GM23338 (cell line): ENCODE measurements at regions not wholly inside any gene's neighbourhood (a gene's known extent, or its start where the extent isn't known, plus 50 kb on each side); places are given as distances from the start of the nearest gene placed in this dataset.

Source experiments
- ATAC-seq: fragments of 200-7000 bp; cut with Tn5 transposase; 3 replicates; pipeline ENCODE4 v1.9.1; 2020
- DNase-seq: peaks from one replicate; pipeline ENCODE4 v3.0.0-alpha.2; 2015; ENCODE audit warnings: low spot score
- H2AFZ ChIP-seq: fragments of 200-600 bp; sonication (generic); 2 replicates; pipeline ENCODE4 v1.8.0; 2016; ENCODE audit warnings: antibody characterized with exemption, mild to moderate bottlenecking, moderate library complexity
- H3F3A ChIP-seq: fragments of 200-600 bp; sonication (generic); replicated peaks from 2 replicates; pipeline ENCODE4 v1.8.0; 2017; ENCODE audit warnings: antibody characterized with exemption, mixed run types, low read depth
- H3K27ac ChIP-seq: fragments of 200-600 bp; sonication (generic); 2 replicates; pipeline ENCODE4 v1.6.1; 2016; ENCODE audit warnings: low read depth
- H3K27me3 ChIP-seq: fragments of 200-600 bp; sonication (generic); 2 replicates; pipeline ENCODE4 v1.8.0; 2016; ENCODE audit warnings: mild to moderate bottlenecking, mixed run types, moderate library complexity; ENCODE audit not compliant: insufficient read depth
- H3K36me3 ChIP-seq: fragments of 200-600 bp; sonication (generic); 2 replicates; pipeline ENCODE4 v1.8.0; 2016; ENCODE audit warnings: mild to moderate bottlenecking; ENCODE audit not compliant: insufficient read depth
- H3K4me1 ChIP-seq: fragments of 200-600 bp; sonication (generic); 2 replicates; pipeline ENCODE4 v1.8.0; 2016; ENCODE audit warnings: mild to moderate bottlenecking, moderate library complexity; ENCODE audit not compliant: insufficient read depth
- H3K4me2 ChIP-seq: fragments of 200-600 bp; sonication (generic); 2 replicates; pipeline ENCODE4 v1.7.1; 2017; ENCODE audit warnings: mixed run types
- H3K4me3 ChIP-seq: fragments of 200-600 bp; sonication (generic); 2 replicates; pipeline ENCODE4 v1.6.1; 2016; ENCODE audit warnings: mixed run types
- H3K79me2 ChIP-seq: fragments of 200-600 bp; sonication (generic); replicated peaks from 2 replicates; pipeline ENCODE4 v1.8.0; 2017; ENCODE audit warnings: mild to moderate bottlenecking; ENCODE audit not compliant: insufficient read depth
- H3K9me2 ChIP-seq: fragments of 200-600 bp; sonication (generic); 2 replicates; pipeline ENCODE4 v1.8.0; 2017; ENCODE audit not compliant: insufficient read depth
- H4K20me1 ChIP-seq: fragments of 200-600 bp; sonication (generic); replicated peaks from 2 replicates; pipeline ENCODE4 v1.8.0; 2017; ENCODE audit warnings: mild to moderate bottlenecking; ENCODE audit not compliant: insufficient read depth
- H3K27ac Mint-ChIP-seq: 2 replicates; pipeline ENCODE4 v1.8.0; 2020; ENCODE audit warnings: inconsistent platforms, mild to moderate bottlenecking, moderate library complexity, mixed read lengths
- H3K27me3 Mint-ChIP-seq: 3 replicates; pipeline ENCODE4 v1.8.0; 2022; ENCODE audit warnings: low read depth, mild to moderate bottlenecking, moderate library complexity, mixed read lengths, inconsistent platforms; ENCODE audit not compliant: insufficient read depth, poor library complexity
- H3K36me3 Mint-ChIP-seq: 3 replicates; pipeline ENCODE4 v1.8.0; 2021; ENCODE audit warnings: low read depth, mild to moderate bottlenecking, inconsistent platforms, moderate library complexity, mixed read lengths
- H3K4me1 Mint-ChIP-seq: 3 replicates; pipeline ENCODE4 v1.8.0; 2020; ENCODE audit warnings: mild to moderate bottlenecking, inconsistent platforms, mixed read lengths
- H3K4me3 Mint-ChIP-seq: 3 replicates; pipeline ENCODE4 v1.8.0; 2021; ENCODE audit warnings: moderate library complexity, mild to moderate bottlenecking, inconsistent platforms, mixed read lengths
- H3K9me3 Mint-ChIP-seq: 3 replicates; pipeline ENCODE4 v1.8.0; 2020; ENCODE audit warnings: moderate library complexity, mild to moderate bottlenecking, inconsistent platforms, mixed read lengths
- CREB1 ChIP-seq: fragments of 250-450 bp; sonication (Bioruptor Pico); IDR thresholded peaks from 2 replicates; pipeline ENCODE4 v1.5.0; 2020; ENCODE audit warnings: low read depth, mild to moderate bottlenecking, moderate library complexity
- CTCF ChIP-seq, 2 experiments: fragments of 200-600 bp in 1 of 2; sonication (generic) in 1 of 2; conservative IDR thresholded peaks; 2 replicates each; pipeline versions ENCODE4 v1.5.1 to v1.6.1; 2016 to 2017; ENCODE audit warnings: antibody characterized with exemption in 2 of 2, low read depth in 2 of 2, mild to moderate bottlenecking in 2 of 2, moderate library complexity in 1 of 2
- ETS1 ChIP-seq: IDR thresholded peaks from 2 replicates; pipeline ENCODE4 v1.6.1; 2016; ENCODE audit warnings: antibody characterized with exemption
- EZH2 ChIP-seq: fragments of 200-600 bp; sonication (generic); IDR thresholded peaks from one replicate; pipeline ENCODE4 v1.8.0; 2017; ENCODE audit warnings: antibody characterized with exemption, mild to moderate bottlenecking, low read depth; ENCODE audit not compliant: unreplicated experiment
- EZH2phosphoT487 ChIP-seq: fragments of 200-600 bp; sonication (generic); IDR thresholded peaks from one replicate; pipeline ENCODE4 v1.8.1; 2018; ENCODE audit warnings: antibody characterized with exemption; ENCODE audit not compliant: unreplicated experiment
- JUNB ChIP-seq: IDR thresholded peaks from one replicate; pipeline ENCODE4 v1.6.1; 2016; ENCODE audit warnings: antibody characterized with exemption; ENCODE audit not compliant: unreplicated experiment
- NANOG ChIP-seq: IDR thresholded peaks from 2 replicates; pipeline ENCODE4 v1.6.1; 2016; ENCODE audit warnings: antibody characterized with exemption, borderline replicate concordance
- POLR2AphosphoS5 ChIP-seq: IDR thresholded peaks from 2 replicates; pipeline ENCODE4 v1.6.1; 2016; ENCODE audit warnings: antibody characterized with exemption, low read depth
- REST ChIP-seq: IDR thresholded peaks from one replicate; pipeline ENCODE4 v1.6.1; 2018; ENCODE audit warnings: antibody characterized with exemption; ENCODE audit not compliant: unreplicated experiment
- STAT1 ChIP-seq: IDR thresholded peaks from one replicate; pipeline ENCODE4 v1.6.1; 2016; ENCODE audit warnings: antibody characterized with exemption; ENCODE audit not compliant: unreplicated experiment
- ZNF114 ChIP-seq: fragments of 250-450 bp; sonication (Bioruptor Pico); IDR thresholded peaks from 2 replicates; pipeline ENCODE4 v1.5.0; 2020; ENCODE audit warnings: mild to moderate bottlenecking, moderate library complexity
- ZNF331 ChIP-seq: fragments of 250-450 bp; sonication (Bioruptor Pico); IDR thresholded peaks from 2 replicates; pipeline ENCODE4 v1.5.0; 2020; ENCODE audit warnings: low read depth, mild to moderate bottlenecking, moderate library complexity
- ZNF462 ChIP-seq: fragments of 250-450 bp; sonication (Bioruptor Pico); IDR thresholded peaks from 2 replicates; pipeline ENCODE4 v1.5.0; 2020; ENCODE audit warnings: mild to moderate bottlenecking, moderate library complexity

GRCh38 chr21:19935467-19935866 lies 1062.7 kb upstream of the NCAM2 start:
- Mint-ChIP-seq H3K27me3 (peaks cover 1% of the 10 kb centered on the region), H3K36me3 (no peaks in the 10 kb centered on the region), H3K4me3 (no peak overlapping the region), H3K4me1 (no peaks in the 10 kb centered on the region), H3K9me3 (no peaks in the 10 kb centered on the region), H3K27ac (no peak overlapping the region)
- Histone ChIP-seq H3K9me2 (no peaks in the 10 kb centered on the region), H2AFZ (no peak overlapping the region), H3K27me3 (no peaks in the 10 kb centered on the region), H3F3A (no peaks in the 10 kb centered on the region), H3K4me2 (no peak overlapping the region), H4K20me1 (no peaks in the 10 kb centered on the region), H3K4me1 (no peaks in the 10 kb centered on the region), H3K27ac (no peak overlapping the region), H3K36me3 (no peaks in the 10 kb centered on the region), H3K4me3 (no peak overlapping the region), H3K79me2 (no peaks in the 10 kb centered on the region)
- no peak for ATAC-seq
- DNase-seq = no peak
- no peak for TF ChIP-seq CTCF (conservative IDR thresholded peaks at IDR 0.05; ENCODE audit: low read depth in 2 of 2)
- no peak for TF ChIP-seq STAT1
- TF ChIP-seq ETS1 = no peak
- no peak for TF ChIP-seq CREB1
- TF ChIP-seq NANOG = no peak
- TF ChIP-seq EZH2 = no peak
- no peak for TF ChIP-seq EZH2phosphoT487
- no peak for TF ChIP-seq ZNF331
- TF ChIP-seq JUNB = no peak
- no peak for TF ChIP-seq ZNF462 (CRISPR knock-in tag)
- no peak for TF ChIP-seq REST
- no peak for TF ChIP-seq POLR2AphosphoS5
- TF ChIP-seq ZNF114 (CRISPR knock-in tag) = no peak
